H1 (cell line): ENCODE measurements at regions not wholly inside any gene's neighbourhood (a gene's known extent, or its start where the extent isn't known, plus 50 kb on each side); places are given as distances from the start of the nearest gene placed in this dataset.

Experiments
- CTCF ChIA-PET: fragments of 300-600 bp; sonication (Branson Sonifier 250); formaldehyde crosslinking; loops from one replicate; lab custom pipeline; 2021; ENCODE audit not compliant: partially characterized antibody; lab: Charles Lee
- POLR2A ChIA-PET: fragments of 300-600 bp; sonication (Branson Sonifier 250); formaldehyde crosslinking; loops from one replicate; lab custom pipeline; 2021; ENCODE audit warnings: inconsistent platforms; ENCODE audit not compliant: partially characterized antibody; lab: Charles Lee
- DNase-seq, 2 experiments: peaks; one replicate each; pipeline versions ENCODE4 v3.0.0 to v3.0.0-alpha.2; 2010 to 2022; ENCODE audit warnings: low spot score in 2 of 2, low read depth in 1 of 2, mixed read lengths in 1 of 2
- FAIRE-seq: peaks from 2 replicates; lab custom pipeline; 2011; peaks lifted over from hg19 to GRCh38; lab: Jason Lieb, UNC
- H2AFZ ChIP-seq: 2 replicates; pipeline ENCODE4 v1.8.1; 2012; ENCODE audit warnings: low read length, inconsistent platforms
- H2AK5ac ChIP-seq: 2 replicates; pipeline ENCODE4 v1.6.1; 2013; ENCODE audit warnings: low read depth, low read length
- H2BK120ac ChIP-seq: replicated peaks from 2 replicates; pipeline ENCODE3; 2013; ENCODE audit warnings: low read depth, low read length, inconsistent platforms
- H2BK12ac ChIP-seq: 2 replicates; pipeline ENCODE4 v1.6.1; 2013; ENCODE audit warnings: low read depth, low read length
- H2BK15ac ChIP-seq: 2 replicates; pipeline ENCODE4 v1.6.1; 2013; ENCODE audit warnings: low read length
- H2BK20ac ChIP-seq: 2 replicates; pipeline ENCODE4 v1.6.1; 2013; ENCODE audit warnings: low read length
- H2BK5ac ChIP-seq: 2 replicates; pipeline ENCODE4 v1.6.1; 2013; ENCODE audit warnings: low read depth, low read length
- H3K14ac ChIP-seq: 2 replicates; pipeline ENCODE4 v1.6.1; 2013; ENCODE audit warnings: inconsistent platforms; ENCODE audit not compliant: insufficient read length
- H3K18ac ChIP-seq: 2 replicates; pipeline ENCODE4 v1.6.1; 2013; ENCODE audit warnings: low read length; ENCODE audit errors: extremely low read depth
- H3K23ac ChIP-seq: 2 replicates; pipeline ENCODE4 v1.6.1; 2013; ENCODE audit warnings: inconsistent platforms; ENCODE audit not compliant: insufficient read length
- H3K23me2 ChIP-seq: 2 replicates; pipeline ENCODE4 v1.6.1; 2013; ENCODE audit warnings: low read depth, low read length
- H3K27ac ChIP-seq: 2 replicates; pipeline ENCODE4 v1.6.1; 2011; ENCODE audit warnings: low read depth, low read length, inconsistent platforms
- H3K27me3 ChIP-seq, 4 experiments: replicated peaks in 1 of 4; 1 replicate in 1 of 4; 2 replicates in 3 of 4; pipeline versions ENCODE4 v1.6.1 to v1.8.1; 2011 to 2013; ENCODE audit warnings: low read length in 3 of 4, mild to moderate bottlenecking in 3 of 4, inconsistent platforms in 2 of 4, mixed read lengths in 2 of 4, moderate library complexity in 1 of 4; ENCODE audit not compliant: control insufficient read depth in 3 of 4, insufficient read depth in 3 of 4; ENCODE audit errors: extremely low read depth in 1 of 4
- H3K36me3 ChIP-seq, 4 experiments: 2 replicates each; pipeline versions ENCODE4 v1.6.1 to v1.8.1; 2011 to 2013; ENCODE audit warnings: mild to moderate bottlenecking in 4 of 4, low read length in 3 of 4, moderate library complexity in 2 of 4, control low read depth in 1 of 4, inconsistent platforms in 1 of 4; ENCODE audit not compliant: insufficient read depth in 4 of 4, control insufficient read depth in 2 of 4
- H3K4ac ChIP-seq: replicated peaks from 2 replicates; pipeline ENCODE3; 2013; ENCODE audit warnings: low read length, low read depth, mixed read lengths, inconsistent platforms; ENCODE audit not compliant: insufficient read length
- H3K4me1 ChIP-seq, 4 experiments: replicated peaks in 1 of 4; 1 replicate in 1 of 4; 2 replicates in 3 of 4; pipeline versions ENCODE4 v1.6.1 to v1.8.1; 2011 to 2013; ENCODE audit warnings: low read length in 3 of 4, inconsistent platforms in 2 of 4, mixed read lengths in 1 of 4; ENCODE audit not compliant: insufficient read depth in 4 of 4, control insufficient read depth in 3 of 4
- H3K4me2 ChIP-seq, 2 experiments: 2 replicates each; pipeline versions ENCODE4 v1.6.1 to v1.8.1; 2011 to 2013; ENCODE audit warnings: low read depth in 2 of 2, low read length in 2 of 2, control low read depth in 1 of 2, inconsistent platforms in 1 of 2, mild to moderate bottlenecking in 1 of 2; ENCODE audit not compliant: insufficient read depth in 1 of 2
- H3K4me3 ChIP-seq, 4 experiments: fragments of 200-600, 300-600 bp in 1 of 4; sonication (generic), shearing (Covaris generic), sonication (Bioruptor Twin) in 1 of 4; 2 replicates each; pipeline versions ENCODE4 v1.5.1 to v1.8.1; 2011 to 2016; ENCODE audit warnings: low read length in 4 of 4, low read depth in 3 of 4, control low read depth in 2 of 4, inconsistent platforms in 2 of 4, mild to moderate bottlenecking in 2 of 4, mixed read lengths in 1 of 4, moderate library complexity in 1 of 4; ENCODE audit not compliant: insufficient read depth in 2 of 4; ENCODE audit errors: extremely low read depth in 1 of 4
- H3K56ac ChIP-seq: replicated peaks from 2 replicates; pipeline ENCODE3; 2013; ENCODE audit warnings: low read depth, mild to moderate bottlenecking, mixed read lengths, low read length, inconsistent platforms; ENCODE audit not compliant: insufficient read length
- H3K79me1 ChIP-seq: 2 replicates; pipeline ENCODE4 v1.6.1; 2013; ENCODE audit warnings: low read depth, low read length, control low read depth
- H3K79me2 ChIP-seq, 2 experiments: 2 replicates each; pipeline versions ENCODE4 v1.6.1 to v1.8.1; 2012 to 2013; ENCODE audit warnings: low read length in 2 of 2, mild to moderate bottlenecking in 2 of 2, inconsistent platforms in 1 of 2; ENCODE audit not compliant: insufficient read depth in 2 of 2, control insufficient read depth in 1 of 2
- H3K9ac ChIP-seq, 4 experiments: replicated peaks in 1 of 4; 1 replicate in 1 of 4; 2 replicates in 3 of 4; pipeline versions ENCODE4 v1.6.1 to v1.8.1; 2011 to 2013; ENCODE audit warnings: low read depth in 3 of 4, low read length in 3 of 4, control low read depth in 2 of 4, mild to moderate bottlenecking in 2 of 4, moderate library complexity in 2 of 4, inconsistent platforms in 1 of 4; ENCODE audit errors: extremely low read depth in 1 of 4
- H3K9me3 ChIP-seq, 2 experiments: 2 replicates each; pipeline versions ENCODE4 v1.6.1 to v1.8.1; 2012 to 2013; ENCODE audit warnings: mild to moderate bottlenecking in 2 of 2, moderate library complexity in 2 of 2, control low read depth in 1 of 2, inconsistent platforms in 1 of 2, low read depth in 1 of 2, low read length in 1 of 2, mixed read lengths in 1 of 2; ENCODE audit not compliant: insufficient read depth in 2 of 2
- H4K20me1 ChIP-seq, 2 experiments: replicated peaks in 1 of 2; 2 replicates each; pipeline versions ENCODE3 to v1.8.1; 2011 to 2013; ENCODE audit warnings: inconsistent platforms in 2 of 2, low read length in 2 of 2, mild to moderate bottlenecking in 1 of 2; ENCODE audit not compliant: insufficient read depth in 2 of 2, control insufficient read depth in 1 of 2
- H4K5ac ChIP-seq: 2 replicates; pipeline ENCODE4 v1.6.1; 2013; ENCODE audit warnings: low read length, low read depth, mixed read lengths, inconsistent platforms; ENCODE audit not compliant: insufficient read length
- H4K8ac ChIP-seq: 2 replicates; pipeline ENCODE4 v1.8.0; 2013; ENCODE audit warnings: mild to moderate bottlenecking, moderate library complexity, low read length, inconsistent platforms; ENCODE audit not compliant: insufficient read depth; ENCODE audit errors: extremely low read depth
- H4K91ac ChIP-seq: replicated peaks from 2 replicates; pipeline ENCODE3; 2013; ENCODE audit warnings: low read length, mixed read lengths, inconsistent platforms; ENCODE audit not compliant: insufficient read length
- CBX5 ChIP-seq: fragments of 300-800, 300-1000 bp; sonication (generic); IDR thresholded peaks from 2 replicates; pipeline ENCODE4 v1.7.1; 2016; ENCODE audit warnings: antibody characterized with exemption, low read length, low read depth
- CHD1 ChIP-seq: IDR thresholded peaks from 2 replicates; pipeline ENCODE4 v1.6.1; 2012; ENCODE audit warnings: low read depth, low read length, improper control_type of control experiment
- CTBP2 ChIP-seq: IDR thresholded peaks from 2 replicates; pipeline ENCODE4 v1.7.0; 2011; ENCODE audit warnings: borderline replicate concordance, mild to moderate bottlenecking, moderate library complexity, mixed read lengths, low read length; ENCODE audit not compliant: insufficient read depth, insufficient read length
- GTF2F1 ChIP-seq: IDR thresholded peaks from 2 replicates; pipeline ENCODE4 v1.6.1; 2012; ENCODE audit warnings: low read depth, low read length, improper control_type of control experiment, borderline replicate concordance
- MAFK ChIP-seq: IDR thresholded peaks from 2 replicates; pipeline ENCODE4 v1.6.1; 2012; ENCODE audit warnings: low read depth, mild to moderate bottlenecking, improper control_type of control experiment, low read length
- TEAD4 ChIP-seq: IDR thresholded peaks from 2 replicates; pipeline ENCODE4 v1.6.1; 2012; ENCODE audit warnings: low read depth, low read length, inconsistent platforms, mixed read lengths
- YY1 ChIP-seq: IDR thresholded peaks from 2 replicates; pipeline ENCODE4 v1.6.1; 2011; ENCODE audit warnings: low read depth, mild to moderate bottlenecking, low read length
- ZNF274 ChIP-seq: IDR thresholded peaks from 2 replicates; pipeline ENCODE4 v1.7.0; 2012; ENCODE audit warnings: low read length, borderline replicate concordance; ENCODE audit errors: extremely low read depth
- WGBS, 2 experiments: shearing (Covaris generic) in 1 of 2; methylation state at CpG; one replicate each; pipeline versions ENCODE4 v1.1.6 to v1.1.7; 2013 to 2015; ENCODE audit warnings: low lambda C conversion rate in 2 of 2, mixed read lengths in 2 of 2, inconsistent platforms in 1 of 2, low coverage in 1 of 2, missing lambda C conversion rate in 1 of 2; ENCODE audit not compliant: insufficient replicate concordance in 2 of 2, insufficient coverage in 1 of 2, insufficient read length in 1 of 2; ENCODE audit errors: extremely low coverage in 1 of 2, missing lambda C conversion rate in 1 of 2; 5-methylcytosine and 5-hydroxymethylcytosine counted together
- TF ChIP-seq, protein P1 (sequence below): IDR thresholded peaks from 2 replicates; pipeline ENCODE4 v1.6.1; 2011; ENCODE audit warnings: low read depth, mild to moderate bottlenecking, low read length; ENCODE audit not compliant: insufficient read depth
- TF ChIP-seq, protein P2 (sequence below), 3 experiments: IDR thresholded peaks; 1 replicate in 2 of 3; 2 replicates in 1 of 3; pipeline versions ENCODE4 v1.5.1 to v1.6.1; 2011; ENCODE audit warnings: low read length in 3 of 3, mild to moderate bottlenecking in 3 of 3, inconsistent platforms in 2 of 3, low read depth in 1 of 3, moderate library complexity in 1 of 3; ENCODE audit not compliant: insufficient read depth in 1 of 3; ENCODE audit errors: control extremely low read depth in 1 of 3

DNA sequence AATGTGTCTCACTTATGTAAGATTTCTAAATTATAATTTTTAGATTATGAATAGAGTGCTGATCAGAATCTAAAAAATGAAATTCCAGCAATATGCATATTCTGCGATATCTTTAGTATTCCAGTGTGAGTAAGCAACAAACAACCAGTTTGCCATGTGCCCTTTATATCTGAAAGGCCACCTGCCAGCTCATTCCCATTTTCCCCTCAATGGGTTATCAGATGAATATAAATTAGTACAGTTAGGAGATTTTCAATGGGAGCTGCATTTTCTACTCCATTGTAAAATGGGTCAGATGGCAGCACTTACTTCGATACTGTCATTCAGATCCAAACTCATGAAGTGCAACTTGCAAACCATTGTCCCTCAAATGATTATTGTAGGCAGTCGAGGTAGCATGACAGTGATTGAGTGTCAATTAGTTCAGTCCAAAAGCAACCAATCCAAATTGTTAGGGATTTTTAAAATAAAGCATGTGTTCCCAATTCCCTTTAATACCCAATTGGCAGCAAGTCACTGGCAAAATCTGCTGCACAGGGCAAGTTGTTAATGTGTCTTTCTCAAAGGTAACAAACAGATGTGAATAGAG is 680.3 kb downstream of the LRRIQ3 start:
- no peak overlapping the region for H3K23ac ChIP-seq
- no peaks in the 10 kb centered on the region for H3K79me2 ChIP-seq
- H3K14ac ChIP-seq, result no peak overlapping the region
- no peak overlapping the region for H2AFZ ChIP-seq
- H3K36me3 ChIP-seq, result no peaks in the 10 kb centered on the region
- FAIRE-seq, result no peak
- H4K20me1 ChIP-seq, result no peaks in the 10 kb centered on the region
- no peaks in the 10 kb centered on the region for H3K4me1 ChIP-seq
- no peak for DNase-seq
- H3K9ac ChIP-seq, result no peak overlapping the region
- no peak overlapping the region for H2BK5ac ChIP-seq
- 92% methylated on average over 3 of the region's 3 CpGs; no CpG with 5 or more reads in 1 of the 2 experiments for WGBS, 2 experiments
- no peaks in the 10 kb centered on the region for H3K79me1 ChIP-seq
- H4K91ac ChIP-seq, result no peak overlapping the region
- H2BK12ac ChIP-seq, result no peak overlapping the region
- ChIA-PET POLR2A (no interaction called here), CTCF (no interaction called here)
- no peaks in the 10 kb centered on the region for H3K9me3 ChIP-seq
- no peak overlapping the region for H2AK5ac ChIP-seq
- no peak overlapping the region for H3K18ac ChIP-seq
- H3K4me2 ChIP-seq, result no peak overlapping the region
- no peak overlapping the region for H2BK120ac ChIP-seq
- H3K27me3 ChIP-seq, result no peaks in the 10 kb centered on the region
- H3K27ac ChIP-seq, result no peak overlapping the region
- H4K8ac ChIP-seq, result no peak overlapping the region
- H2BK20ac ChIP-seq, result no peak overlapping the region
- H2BK15ac ChIP-seq, result no peak overlapping the region
- H3K56ac ChIP-seq, result no peak overlapping the region
- H3K4ac ChIP-seq, result no peak overlapping the region
- H4K5ac ChIP-seq, result no peak overlapping the region
- H3K4me3 ChIP-seq, result no peak overlapping the region
- no peaks in the 10 kb centered on the region for H3K23me2 ChIP-seq
- TF ChIP-seq ZNF274 (no peak), CHD1 (no peak), CTBP2 (no peak), TEAD4 (no peak), CBX5 (no peak), MAFK (no peak), YY1 (no peak), GTF2F1 (no peak)
- TF ChIP-seq, protein P1, sequence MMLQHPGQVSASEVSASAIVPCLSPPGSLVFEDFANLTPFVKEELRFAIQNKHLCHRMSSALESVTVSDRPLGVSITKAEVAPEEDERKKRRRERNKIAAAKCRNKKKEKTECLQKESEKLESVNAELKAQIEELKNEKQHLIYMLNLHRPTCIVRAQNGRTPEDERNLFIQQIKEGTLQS, result no peak
- TF ChIP-seq, protein P2, sequence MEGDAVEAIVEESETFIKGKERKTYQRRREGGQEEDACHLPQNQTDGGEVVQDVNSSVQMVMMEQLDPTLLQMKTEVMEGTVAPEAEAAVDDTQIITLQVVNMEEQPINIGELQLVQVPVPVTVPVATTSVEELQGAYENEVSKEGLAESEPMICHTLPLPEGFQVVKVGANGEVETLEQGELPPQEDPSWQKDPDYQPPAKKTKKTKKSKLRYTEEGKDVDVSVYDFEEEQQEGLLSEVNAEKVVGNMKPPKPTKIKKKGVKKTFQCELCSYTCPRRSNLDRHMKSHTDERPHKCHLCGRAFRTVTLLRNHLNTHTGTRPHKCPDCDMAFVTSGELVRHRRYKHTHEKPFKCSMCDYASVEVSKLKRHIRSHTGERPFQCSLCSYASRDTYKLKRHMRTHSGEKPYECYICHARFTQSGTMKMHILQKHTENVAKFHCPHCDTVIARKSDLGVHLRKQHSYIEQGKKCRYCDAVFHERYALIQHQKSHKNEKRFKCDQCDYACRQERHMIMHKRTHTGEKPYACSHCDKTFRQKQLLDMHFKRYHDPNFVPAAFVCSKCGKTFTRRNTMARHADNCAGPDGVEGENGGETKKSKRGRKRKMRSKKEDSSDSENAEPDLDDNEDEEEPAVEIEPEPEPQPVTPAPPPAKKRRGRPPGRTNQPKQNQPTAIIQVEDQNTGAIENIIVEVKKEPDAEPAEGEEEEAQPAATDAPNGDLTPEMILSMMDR (IDR thresholded peaks at IDR 0.05; ENCODE audit: control extremely low read depth in 1 of 3, insufficient read depth in 1 of 3, low read depth in 1 of 3, low read length in 3 of 3), result no peak
